ENCODE measurements at regions not wholly inside any gene's neighbourhood (a gene's known extent, or its start where the extent isn't known, plus 50 kb on each side); places are given as distances from the start of the nearest gene placed in this dataset.

GRCh38 chr6:43993881-43994523, 133.2 kb downstream of the MRPL14 start:
- Histone ChIP-seq H2BK120ac (ENCODE audit: insufficient read depth, low read length, poor library complexity) (no peak overlapping the region), H4K8ac (ENCODE audit: low read depth, low read length) (no peak overlapping the region), H4K12ac (ENCODE audit: low read depth, low read length) (no peak overlapping the region), H3K36me3 (ENCODE audit: control insufficient read depth in 1 of 2, insufficient read depth in 2 of 2, low read length in 2 of 2) (no peaks in the 10 kb centered on the region), H3K9ac (ENCODE audit: low read length) (no peak overlapping the region), H3K23ac (ENCODE audit: low read length) (no peak overlapping the region), H3K14ac (ENCODE audit: low read length) (no peak overlapping the region), H2BK5ac (ENCODE audit: low read depth, low read length, poor library complexity) (no peak overlapping the region), H2AFZ (ENCODE audit: insufficient read depth, low read length, poor library complexity) (no peak overlapping the region), H3K79me2 (ENCODE audit: control insufficient read depth, insufficient read depth, low read length, poor library complexity) (no peaks in the 10 kb centered on the region), H2AK5ac (ENCODE audit: low read length) (no peak overlapping the region), H3K4me2 (ENCODE audit: low read length) (no peak overlapping the region), H3K4me3 (ENCODE audit: low read depth, low read length) (no peak overlapping the region), H3K79me1 (ENCODE audit: low read length) (no peaks in the 10 kb centered on the region), H2BK12ac (ENCODE audit: low read length) (no peak overlapping the region), H3K4ac (ENCODE audit: low read depth, low read length) (no peak overlapping the region), H3K9me3 (ENCODE audit: insufficient read depth, low read depth, low read length) (no peaks in the 10 kb centered on the region), H3K27ac (ENCODE audit: low read depth, low read length) (no peak overlapping the region), H4K91ac (ENCODE audit: low read depth, low read length) (no peak overlapping the region), H3K27me3 (ENCODE audit: insufficient read depth, low read length) (no peaks in the 10 kb centered on the region), H3K4me1 (ENCODE audit: control insufficient read depth in 1 of 2, insufficient read depth in 2 of 2, low read length in 2 of 2) (peaks cover 0 to 12% of the 10 kb centered on the region in 2 experiments), H3K18ac (ENCODE audit: low read length) (no peak overlapping the region)
- no peak for DNase-seq
- no CpG with 5 or more reads among the region's 5 CpGs for WGBS (ENCODE audit: extremely low coverage, insufficient coverage, insufficient read length)

GRCh38 chr6:43992783-43993644, 134.2 kb downstream of the MRPL14 start:
- H4K91ac ChIP-seq (ENCODE audit: low read depth, low read length), result no peak overlapping the region

GRCh38 chr6:43992126-43992663, 135.1 kb downstream of the MRPL14 start:
- peaks cover 0 to 12% of the 10 kb centered on the region in 2 experiments for H3K4me1 ChIP-seq (ENCODE audit: control insufficient read depth in 1 of 2, insufficient read depth in 2 of 2, low read length in 2 of 2)
- H3K4ac ChIP-seq (ENCODE audit: low read depth, low read length), result no peak overlapping the region
- no peak overlapping the region for H4K91ac ChIP-seq (ENCODE audit: low read depth, low read length)
- no peak overlapping the region for H2AK5ac ChIP-seq (ENCODE audit: low read length)
- no peak overlapping the region for H2BK12ac ChIP-seq (ENCODE audit: low read length)
- no peak overlapping the region for H4K8ac ChIP-seq (ENCODE audit: low read depth, low read length)
- H3K23ac ChIP-seq (ENCODE audit: low read length), result no peak overlapping the region
- H3K79me1 ChIP-seq (ENCODE audit: low read length), result no peaks in the 10 kb centered on the region
- no peak overlapping the region for H2AFZ ChIP-seq (ENCODE audit: insufficient read depth, low read length, poor library complexity)
- no CpG with 5 or more reads among the region's 4 CpGs for WGBS (ENCODE audit: extremely low coverage, insufficient coverage, insufficient read length)
- H3K27me3 ChIP-seq (ENCODE audit: insufficient read depth, low read length), result no peaks in the 10 kb centered on the region
- H3K27ac ChIP-seq (ENCODE audit: low read depth, low read length), result no peak overlapping the region
- H3K4me3 ChIP-seq (ENCODE audit: low read depth, low read length), result no peak overlapping the region
- no peak overlapping the region for H3K9ac ChIP-seq (ENCODE audit: low read length)
- no peaks in the 10 kb centered on the region for H3K79me2 ChIP-seq (ENCODE audit: control insufficient read depth, insufficient read depth, low read length, poor library complexity)
- no peak overlapping the region for H3K4me2 ChIP-seq (ENCODE audit: low read length)
- no peaks in the 10 kb centered on the region for H3K9me3 ChIP-seq (ENCODE audit: insufficient read depth, low read depth, low read length)
- H3K18ac ChIP-seq (ENCODE audit: low read length), result no peak overlapping the region
- H3K36me3 ChIP-seq (ENCODE audit: control insufficient read depth in 1 of 2, insufficient read depth in 2 of 2, low read length in 2 of 2), result no peaks in the 10 kb centered on the region
- no peak overlapping the region for H2BK5ac ChIP-seq (ENCODE audit: low read depth, low read length, poor library complexity)
- H3K14ac ChIP-seq (ENCODE audit: low read length), result no peak overlapping the region
- DNase-seq, result no peak
- H4K12ac ChIP-seq (ENCODE audit: low read depth, low read length), result no peak overlapping the region
- no peak overlapping the region for H2BK120ac ChIP-seq (ENCODE audit: insufficient read depth, low read length, poor library complexity)

More at GRCh38 chr6:43992783-43993644, 134.2 kb downstream of the MRPL14 start:
- Histone ChIP-seq H4K8ac (ENCODE audit: low read depth, low read length) (no peak overlapping the region), H2BK120ac (ENCODE audit: insufficient read depth, low read length, poor library complexity) (no peak overlapping the region), H2AFZ (ENCODE audit: insufficient read depth, low read length, poor library complexity) (no peak overlapping the region), H3K23ac (ENCODE audit: low read length) (no peak overlapping the region), H3K14ac (ENCODE audit: low read length) (no peak overlapping the region), H3K27me3 (ENCODE audit: insufficient read depth, low read length) (no peaks in the 10 kb centered on the region), H3K4me2 (ENCODE audit: low read length) (no peak overlapping the region), H2BK12ac (ENCODE audit: low read length) (no peak overlapping the region), H3K18ac (ENCODE audit: low read length) (no peak overlapping the region), H3K79me2 (ENCODE audit: control insufficient read depth, insufficient read depth, low read length, poor library complexity) (no peaks in the 10 kb centered on the region), H3K4me3 (ENCODE audit: low read depth, low read length) (no peak overlapping the region), H2AK5ac (ENCODE audit: low read length) (no peak overlapping the region), H3K4ac (ENCODE audit: low read depth, low read length) (no peak overlapping the region), H3K4me1 (ENCODE audit: control insufficient read depth in 1 of 2, insufficient read depth in 2 of 2, low read length in 2 of 2) (peaks cover 0 to 12% of the 10 kb centered on the region in 2 experiments), H3K79me1 (ENCODE audit: low read length) (no peaks in the 10 kb centered on the region), H3K36me3 (ENCODE audit: control insufficient read depth in 1 of 2, insufficient read depth in 2 of 2, low read length in 2 of 2) (no peaks in the 10 kb centered on the region), H3K9ac (ENCODE audit: low read length) (no peak overlapping the region), H3K27ac (ENCODE audit: low read depth, low read length) (no peak overlapping the region), H4K12ac (ENCODE audit: low read depth, low read length) (no peak overlapping the region), H2BK5ac (ENCODE audit: low read depth, low read length, poor library complexity) (no peak overlapping the region), H3K9me3 (ENCODE audit: insufficient read depth, low read depth, low read length) (no peaks in the 10 kb centered on the region)
- WGBS (ENCODE audit: extremely low coverage, insufficient coverage, insufficient read length), result no CpG with 5 or more reads among the region's 6 CpGs
- no peak for DNase-seq

- Histone ChIP-seq H2BK12ac (ENCODE audit: low read length) (no peak overlapping the region), H3K27ac (ENCODE audit: low read depth, low read length) (no peak overlapping the region), H3K4me1 (ENCODE audit: control insufficient read depth in 1 of 2, insufficient read depth in 2 of 2, low read length in 2 of 2) (peaks cover 0 to 12% of the 10 kb centered on the region in 2 experiments), H3K9ac (ENCODE audit: low read length) (no peak overlapping the region), H2AFZ (ENCODE audit: insufficient read depth, low read length, poor library complexity) (no peak overlapping the region), H3K23ac (ENCODE audit: low read length) (no peak overlapping the region), H4K8ac (ENCODE audit: low read depth, low read length) (no peak overlapping the region), H2BK5ac (ENCODE audit: low read depth, low read length, poor library complexity) (no peak overlapping the region), H3K4me2 (ENCODE audit: low read length) (no peak overlapping the region), H4K12ac (ENCODE audit: low read depth, low read length) (no peak overlapping the region), H2BK120ac (ENCODE audit: insufficient read depth, low read length, poor library complexity) (no peak overlapping the region), H3K27me3 (ENCODE audit: insufficient read depth, low read length) (no peaks in the 10 kb centered on the region), H3K14ac (ENCODE audit: low read length) (no peak overlapping the region), H3K4me3 (ENCODE audit: low read depth, low read length) (no peak overlapping the region), H4K91ac (ENCODE audit: low read depth, low read length) (no peak overlapping the region), H3K4ac (ENCODE audit: low read depth, low read length) (no peak overlapping the region), H3K18ac (ENCODE audit: low read length) (no peak overlapping the region), H3K36me3 (ENCODE audit: control insufficient read depth in 1 of 2, insufficient read depth in 2 of 2, low read length in 2 of 2) (no peaks in the 10 kb centered on the region), H3K79me1 (ENCODE audit: low read length) (no peaks in the 10 kb centered on the region), H3K79me2 (ENCODE audit: control insufficient read depth, insufficient read depth, low read length, poor library complexity) (no peaks in the 10 kb centered on the region), H3K9me3 (ENCODE audit: insufficient read depth, low read depth, low read length) (no peaks in the 10 kb centered on the region), H2AK5ac (ENCODE audit: low read length) (no peak overlapping the region)
- no CpG with 5 or more reads among the region's 18 CpGs for WGBS (ENCODE audit: extremely low coverage, insufficient coverage, insufficient read length)
- no peak for DNase-seq
Observed at GRCh38 chr6:43990627-43991619, 136.3 kb downstream of the MRPL14 start.

All from trophoblast cell (in vitro differentiated cells and primary cell).